Heart left ventricle (tissue), 16 donors: ENCODE measurements at regions not wholly inside any gene's neighbourhood (a gene's known extent, or its start where the extent isn't known, plus 50 kb on each side); places are given as distances from the start of the nearest gene placed in this dataset.
A peak's percentile ranks its signal among the peaks of the same experiment; 100 is the strongest.
"Not testable (repeated sequence)": the region's sequence is repeated elsewhere in the genome, so short reads cannot be mapped to it uniquely, and the experiment has no call there.

Experiments used
- ATAC-seq, 4 donors: fragments of 200-7000 bp; cut with Tn5 transposase; one replicate each; pipeline ENCODE4 v1.9.1; 2020 to 2022; ENCODE audit warnings: moderate library complexity in 4 of 4, mild to moderate bottlenecking in 3 of 4, moderate number of reproducible peaks in 1 of 4
- DNase-seq, 5 donors: peaks; one replicate each; pipeline ENCODE4 v3.0.0-alpha.2; 2020
- H3K27ac ChIP-seq, 12 donors: fragments of 200-600 bp; sonication (generic) in 4 of 12; one replicate each; pipeline versions ENCODE4 v1.5.0 to v1.8.0; 2016 to 2022; ENCODE audit warnings: mild to moderate bottlenecking in 2 of 12
- H3K27me3 ChIP-seq, 9 donors: fragments of 200-600 bp; sonication (generic) in 2 of 9; one replicate each; pipeline versions ENCODE4 v1.5.1 to v1.8.0; 2016 to 2022; ENCODE audit warnings: mild to moderate bottlenecking in 3 of 9
- H3K36me3 ChIP-seq, 9 donors: fragments of 200-600 bp; sonication (generic) in 2 of 9; one replicate each; pipeline versions ENCODE4 v1.5.0 to v1.8.0; 2018 to 2022; ENCODE audit warnings: mild to moderate bottlenecking in 2 of 9
- H3K4me1 ChIP-seq, 12 donors: fragments of 200-600 bp; sonication (generic) in 4 of 12; one replicate each; pipeline versions ENCODE4 v1.5.0 to v1.8.0; 2016 to 2022; ENCODE audit warnings: mild to moderate bottlenecking in 3 of 12
- H3K4me3 ChIP-seq, 12 donors: fragments of 200-600 bp; sonication (generic) in 4 of 12; one replicate each; pipeline versions ENCODE4 v1.5.0 to v1.8.0; 2017 to 2022; ENCODE audit warnings: mild to moderate bottlenecking in 9 of 12, moderate library complexity in 4 of 12
- H3K9me3 ChIP-seq, 12 donors: fragments of 200-600 bp; sonication (generic) in 4 of 12; one replicate each; pipeline versions ENCODE4 v1.5.0 to v1.8.0; 2016 to 2022; ENCODE audit warnings: mild to moderate bottlenecking in 1 of 12
- POLR2A ChIP-seq, 2 donors: fragments of 450-650 bp; IDR thresholded peaks; one replicate each; pipeline ENCODE4 v1.6.1; 2017; ENCODE audit warnings: antibody characterized with exemption in 2 of 2, mild to moderate bottlenecking in 2 of 2, moderate library complexity in 2 of 2
- WGBS, 4 donors: extraction: QIAGEN DNeasy Blood & Tissue Kit in 2 of 4; methylation state at CpG; one replicate each; pipeline versions ENCODE4 v1.1.5 to v1.1.7; 2013 to 2018; 5-methylcytosine and 5-hydroxymethylcytosine counted together
- intact Hi-C, 10 donors: fragments of 100-400 bp; cut with DNase I; formaldehyde crosslinking; loops; one replicate each; pipeline versions ENCODE4 v1.11.1 to v1.14.2; 2022
- TF ChIP-seq, protein P1 (sequence below), 12 donors: fragments of 200-600 bp; sonication (generic) in 4 of 12; IDR thresholded peaks; one replicate each; pipeline versions ENCODE4 v1.5.0 to v1.8.0; 2018 to 2022; ENCODE audit warnings: antibody characterized with exemption in 12 of 12, mild to moderate bottlenecking in 5 of 12
- donor health status: ischemic (EF 13 %, LVEDD 7.1; RV severe dilation, severe dysfunction).
- donor health status: healthy with polysubstance abuse.
- donor health status: DM: no; HTN: yes; CAD: no.
- donor health status: DM: no; HTN: no; CAD: no.
- donor health status: ischemic (EF 25% LVEDD 6.9; RV normal size, moderate dysfunction).
- donor health status: ischemic (EF 25% LVEDD 5.7; RV mildly dilated, moderate dysfunction).
- donor health status: healthy.
- donor health status: DM: yes; HTN: yes; CAD: no.
- donor health status: ischemic (EF 35%, LVEDD 5.7; RV mildly dilated, moderate dysfunction).
- donor health status: nonischemic (EF 11% LVEDD 7.7; RV severe dilation, severe dysfunction).
- donor health status: DM: yes; HTN: yes; CAD: no.
- donor health status: PGD.
- donor health status: ischemic (EF 29% LVEDD 5.4; RV normal size, mild dysfunction).
- donor health status: nonischemic (EF 23%, LVEDD 6.1; RV moderate dilation, normal function).

DNA sequence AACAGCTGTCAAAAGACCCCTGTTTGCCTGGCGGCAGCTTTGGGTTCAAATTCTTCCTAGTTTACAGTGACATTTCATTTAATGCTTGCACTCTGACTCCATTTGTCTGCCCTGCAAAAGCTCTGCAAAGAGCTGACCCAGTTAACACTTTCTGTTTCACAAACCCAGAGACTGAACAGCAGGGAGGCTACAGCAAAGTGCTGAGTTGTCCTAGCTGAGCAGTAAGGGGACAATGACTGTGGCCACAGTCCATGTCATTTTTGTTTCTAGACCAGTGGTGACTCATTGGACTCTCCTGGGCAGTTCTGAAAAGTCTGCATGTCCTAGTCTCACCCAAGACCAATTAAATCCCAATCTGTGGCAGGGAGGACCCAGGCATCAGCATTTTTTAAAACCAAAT is 994.8 kb upstream of the WWC1 start:
- intact Hi-C loops: no loop called here
- ATAC-seq (no peak), DNase-seq (no peak)
- WGBS, 4 donors: 35 to 97% (median 84%) methylated on average over 1 of the region's 1 CpG
- Histone ChIP-seq H3K27ac (no peak overlapping the region), H3K27me3 (no peaks in the 10 kb centered on the region), H3K9me3 (no peaks in the 10 kb centered on the region), H3K4me3 (no peak overlapping the region), H3K36me3 (no peaks in the 10 kb centered on the region), H3K4me1 (peaks cover 0 to 7% (median 0%) of the 10 kb centered on the region in 12 donors)
- TF ChIP-seq POLR2A (IDR thresholded peaks at IDR 0.05): no peak
- TF ChIP-seq, protein P1, sequence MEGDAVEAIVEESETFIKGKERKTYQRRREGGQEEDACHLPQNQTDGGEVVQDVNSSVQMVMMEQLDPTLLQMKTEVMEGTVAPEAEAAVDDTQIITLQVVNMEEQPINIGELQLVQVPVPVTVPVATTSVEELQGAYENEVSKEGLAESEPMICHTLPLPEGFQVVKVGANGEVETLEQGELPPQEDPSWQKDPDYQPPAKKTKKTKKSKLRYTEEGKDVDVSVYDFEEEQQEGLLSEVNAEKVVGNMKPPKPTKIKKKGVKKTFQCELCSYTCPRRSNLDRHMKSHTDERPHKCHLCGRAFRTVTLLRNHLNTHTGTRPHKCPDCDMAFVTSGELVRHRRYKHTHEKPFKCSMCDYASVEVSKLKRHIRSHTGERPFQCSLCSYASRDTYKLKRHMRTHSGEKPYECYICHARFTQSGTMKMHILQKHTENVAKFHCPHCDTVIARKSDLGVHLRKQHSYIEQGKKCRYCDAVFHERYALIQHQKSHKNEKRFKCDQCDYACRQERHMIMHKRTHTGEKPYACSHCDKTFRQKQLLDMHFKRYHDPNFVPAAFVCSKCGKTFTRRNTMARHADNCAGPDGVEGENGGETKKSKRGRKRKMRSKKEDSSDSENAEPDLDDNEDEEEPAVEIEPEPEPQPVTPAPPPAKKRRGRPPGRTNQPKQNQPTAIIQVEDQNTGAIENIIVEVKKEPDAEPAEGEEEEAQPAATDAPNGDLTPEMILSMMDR (IDR thresholded peaks at IDR 0.05): no peak

GRCh38 chr5:167299861-167300260 is 991.6 kb upstream of the WWC1 start:
- DNase-seq, H3K4me1 ChIP-seq, intact Hi-C loops, H3K27ac ChIP-seq, H3K27me3 ChIP-seq, H3K4me3 ChIP-seq, ATAC-seq, H3K9me3 ChIP-seq, H3K36me3 ChIP-seq: not testable (repeated sequence)
- 85 to 90% (median 87%) methylated on average over 7 of the region's 7 CpGs for WGBS, 4 donors

GRCh38 chr5:167303582-167303981 is 987.9 kb upstream of the WWC1 start:
- H3K27ac ChIP-seq: no peak overlapping the region
- no peak for ATAC-seq
- TF ChIP-seq, protein P1 (IDR thresholded peaks at IDR 0.05): no peak
- no peak for TF ChIP-seq POLR2A (IDR thresholded peaks at IDR 0.05)
- no peak for DNase-seq
- no peaks in the 10 kb centered on the region for H3K36me3 ChIP-seq
- intact Hi-C loops: no loop called here
- no peaks in the 10 kb centered on the region for H3K27me3 ChIP-seq
- H3K9me3 ChIP-seq: no peaks in the 10 kb centered on the region
- H3K4me1 ChIP-seq: peaks cover 0 to 12% (median 0%) of the 10 kb centered on the region in 12 donors
- H3K4me3 ChIP-seq: no peak overlapping the region
- 74 to 85% (median 76%) methylated on average over 3 of the region's 3 CpGs for WGBS, 4 donors

DNA sequence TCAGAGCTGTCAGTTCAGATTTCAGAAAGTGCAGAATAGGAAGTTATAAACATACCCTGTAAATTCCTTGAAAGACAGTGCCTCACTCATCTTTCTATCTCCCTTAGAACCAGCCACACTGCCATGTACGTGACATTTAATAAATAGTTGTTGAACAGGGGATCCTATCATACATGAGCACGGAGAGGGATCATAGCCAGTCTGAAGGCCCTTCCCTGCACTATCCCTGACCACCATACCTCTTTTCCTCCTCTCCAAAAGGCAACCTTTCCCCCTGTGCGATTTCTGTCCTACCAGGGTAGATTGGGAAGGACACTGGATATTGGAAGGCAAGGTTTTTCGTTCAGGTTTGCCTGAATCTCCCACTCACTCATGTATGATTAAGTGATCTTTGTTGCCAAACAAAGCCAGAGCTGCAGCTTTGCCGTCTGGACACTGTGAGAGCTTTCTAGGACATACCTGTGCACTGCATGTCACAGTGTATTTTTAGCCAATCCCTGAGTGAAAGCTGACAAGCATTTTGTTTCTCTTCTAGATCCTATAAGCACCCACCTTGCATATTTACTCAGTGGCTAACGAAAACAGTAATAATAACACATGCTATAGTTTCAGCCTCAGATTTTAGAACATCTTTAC is 986.5 kb upstream of the WWC1 start:
- Histone ChIP-seq H3K27ac (peak overlapping the region in 8 of 12 donors; percentile 8 to 61 (median 39)), H3K27me3 (no peaks in the 10 kb centered on the region), H3K4me3 (no peak overlapping the region), H3K9me3 (no peaks in the 10 kb centered on the region), H3K36me3 (no peaks in the 10 kb centered on the region), H3K4me1 (peaks cover 0 to 12% (median 0%) of the 10 kb centered on the region in 12 donors)
- 36 to 45% (median 39%) methylated on average over 6 of the region's 6 CpGs for WGBS, 4 donors
- intact Hi-C loops: no loop called here
- DNase-seq: peak in 2 of 5 donors; percentile 17 to 34
- TF ChIP-seq, protein P1 (IDR thresholded peaks at IDR 0.05): no peak
- no peak for TF ChIP-seq POLR2A (IDR thresholded peaks at IDR 0.05)
- ATAC-seq: peak; percentile 80 to 92 (median 89)
